Medulla oblongata (tissue), 1 donor: ENCODE measurements at regions not wholly inside any gene's neighbourhood (a gene's known extent, or its start where the extent isn't known, plus 50 kb on each side); places are given as distances from the start of the nearest gene placed in this dataset.

ENCODE experiments used
- DNase-seq: peaks from one replicate; pipeline ENCODE4 v3.0.0-alpha.2; 2015; ENCODE audit errors: extremely low spot score

DNA sequence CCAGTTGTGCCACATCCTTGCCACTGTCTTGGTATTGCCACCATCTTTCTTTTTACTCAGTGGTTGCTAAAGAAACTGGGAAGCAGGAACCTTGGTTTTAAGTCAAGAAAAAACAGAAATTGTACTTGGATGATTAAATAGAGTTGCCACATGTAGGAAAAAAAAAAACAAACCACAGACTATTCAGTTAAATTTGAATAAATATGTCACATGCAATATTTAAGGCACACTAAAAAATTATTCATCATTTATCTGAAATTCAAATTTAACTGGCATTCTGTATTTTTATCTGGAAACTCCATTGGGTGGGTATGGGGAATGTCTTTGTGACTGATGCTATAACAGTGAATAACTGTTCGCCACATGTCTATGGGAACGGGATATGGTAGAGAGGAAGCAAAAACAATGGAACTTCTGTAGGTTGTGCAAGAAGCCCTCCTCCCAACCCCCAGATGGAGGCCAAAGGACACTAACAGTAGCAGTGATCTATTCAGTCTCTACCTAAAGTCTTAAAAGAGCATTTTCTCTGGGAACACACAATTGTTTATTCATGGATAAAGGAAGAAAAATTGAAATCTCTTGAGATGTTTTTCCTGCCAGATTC is 57.0 kb upstream of the PLAC8 start:
- no peak for DNase-seq

- no peak for DNase-seq
Measured at GRCh38 chr4:83170952-83171399, 56.4 kb upstream of the PLAC8 start.
